Ishikawa (cell line): ENCODE measurements at regions not wholly inside any gene's neighbourhood (a gene's known extent, or its start where the extent isn't known, plus 50 kb on each side); places are given as distances from the start of the nearest gene placed in this dataset.

Experiments used
- RAD21 ChIP-seq: IDR thresholded peaks from 2 replicates; pipeline ENCODE4 v1.6.1; 2012; ENCODE audit warnings: low read depth
- REST ChIP-seq: IDR thresholded peaks from 2 replicates; pipeline ENCODE4 v1.6.1; 2012; ENCODE audit warnings: low read depth, mild to moderate bottlenecking

DNA sequence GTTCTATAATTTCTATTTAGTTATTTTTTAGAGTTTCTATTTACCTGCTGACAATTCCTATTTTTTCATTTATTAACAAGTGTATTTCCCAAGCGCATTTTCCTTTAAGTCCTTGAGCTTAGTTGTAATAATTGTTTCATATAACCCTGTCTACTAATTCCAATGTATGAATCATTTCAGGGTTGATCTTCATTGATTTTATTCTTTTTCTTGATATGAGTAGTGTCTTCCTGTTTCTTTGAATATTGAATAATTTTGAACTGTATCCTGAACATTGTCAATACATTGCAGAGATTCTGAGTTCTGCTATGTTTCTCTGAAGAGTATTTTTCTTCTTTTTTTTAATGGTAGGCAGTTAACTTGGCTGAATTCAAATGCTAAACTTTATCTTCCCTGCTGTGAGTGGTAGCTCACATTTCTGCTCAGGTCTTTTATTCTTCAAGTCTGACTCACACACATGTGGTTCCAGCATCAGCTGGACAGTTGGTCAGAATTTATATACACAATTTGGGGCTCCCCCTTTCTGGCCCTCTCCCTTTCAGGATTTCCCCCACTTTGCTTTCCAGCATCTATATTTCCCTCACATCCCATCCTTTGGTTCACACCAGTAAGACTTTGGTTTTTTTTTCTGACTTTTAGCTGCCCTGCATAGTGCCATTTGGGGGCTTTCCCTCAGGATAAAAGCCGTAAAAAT is 54.4 kb upstream of the WDR26 start:
- TF ChIP-seq RAD21 (no peak), REST (no peak)
